IMR-90 (cell line): ENCODE measurements at regions not wholly inside any gene's neighbourhood (a gene's known extent, or its start where the extent isn't known, plus 50 kb on each side); places are given as distances from the start of the nearest gene placed in this dataset.

Experiments
- ATAC-seq: fragments of 200-7000 bp; cut with Tn5 transposase; 2 replicates; pipeline ENCODE4 v1.9.1; 2020; ENCODE audit warnings: low read depth, mild to moderate bottlenecking, moderate library complexity
- BruUV-seq: library from RNA; stranded (reverse); fragments of 400-500 nt; replicated peaks from 2 replicates; lab custom pipeline; 2021; lab: Mats Ljungman, UMichigan
- CTCF ChIA-PET: fragments of 300-600 bp; formaldehyde crosslinking; extraction: SDS; loops from one replicate; lab custom pipeline; 2021; ENCODE audit warnings: antibody characterized with exemption; lab: Yijun Ruan, JAX
- POLR2A ChIA-PET: fragments of 300-600 bp; sonication (Branson Sonifier 250); formaldehyde crosslinking; loops from one replicate; lab custom pipeline; 2022; ENCODE audit warnings: antibody characterized with exemption; ENCODE audit not compliant: unreplicated experiment; lab: Charles Lee
- DNase-seq: peaks from one replicate; pipeline ENCODE4 v3.0.0; 2013
- H2AFZ ChIP-seq: replicated peaks from 2 replicates; pipeline ENCODE3; 2013; ENCODE audit warnings: low read length, mild to moderate bottlenecking; ENCODE audit not compliant: poor library complexity
- H2AK5ac ChIP-seq: 2 replicates; pipeline ENCODE4 v1.6.1; 2013; ENCODE audit warnings: low read depth, low read length, inconsistent platforms
- H2AK9ac ChIP-seq: replicated peaks from 2 replicates; pipeline ENCODE3; 2013; ENCODE audit warnings: mild to moderate bottlenecking, low read depth, low read length, moderate library complexity; ENCODE audit not compliant: poor library complexity
- H2BK120ac ChIP-seq: 2 replicates; pipeline ENCODE4 v1.6.1; 2013; ENCODE audit warnings: low read depth, low read length, inconsistent platforms
- H2BK15ac ChIP-seq: 3 replicates; pipeline ENCODE4 v1.6.1; 2013; ENCODE audit warnings: low read depth, low read length, inconsistent platforms
- H2BK20ac ChIP-seq: 2 replicates; pipeline ENCODE4 v1.6.1; 2013; ENCODE audit warnings: low read depth, mild to moderate bottlenecking, inconsistent platforms, low read length, moderate library complexity
- H2BK5ac ChIP-seq: 2 replicates; pipeline ENCODE4 v1.6.1; 2013; ENCODE audit warnings: mild to moderate bottlenecking, low read depth, low read length, inconsistent platforms; ENCODE audit not compliant: poor library complexity, severe bottlenecking
- H3K14ac ChIP-seq: replicated peaks from 2 replicates; pipeline ENCODE4 v1.6.1; 2013; ENCODE audit warnings: low read depth, low read length, inconsistent platforms
- H3K18ac ChIP-seq: 2 replicates; pipeline ENCODE4 v1.6.1; 2013; ENCODE audit warnings: low read depth, low read length, control low read depth
- H3K23ac ChIP-seq: 2 replicates; pipeline ENCODE4 v1.6.1; 2013; ENCODE audit warnings: low read depth, low read length, inconsistent platforms
- H3K27ac ChIP-seq: 2 replicates; pipeline ENCODE4 v1.5.1; 2013; ENCODE audit warnings: mild to moderate bottlenecking, control low read depth, low read length; ENCODE audit not compliant: insufficient read depth
- H3K27me3 ChIP-seq: 2 replicates; pipeline ENCODE4 v1.6.1; 2013; ENCODE audit warnings: low read length; ENCODE audit not compliant: control insufficient read depth, insufficient read depth
- H3K36me3 ChIP-seq: 2 replicates; pipeline ENCODE4 v1.6.1; 2013; ENCODE audit warnings: low read length, mixed read lengths; ENCODE audit not compliant: control insufficient read depth, insufficient read depth
- H3K4ac ChIP-seq: 2 replicates; pipeline ENCODE4 v1.6.1; 2013; ENCODE audit warnings: low read depth, low read length, inconsistent platforms
- H3K4me1 ChIP-seq: 2 replicates; pipeline ENCODE4 v1.6.1; 2013; ENCODE audit warnings: low read length, mixed read lengths; ENCODE audit not compliant: control insufficient read depth, insufficient read depth
- H3K4me2 ChIP-seq: 2 replicates; pipeline ENCODE4 v1.6.1; 2013; ENCODE audit warnings: low read depth, mild to moderate bottlenecking, control low read depth, low read length, moderate library complexity
- H3K4me3 ChIP-seq: 2 replicates; pipeline ENCODE4 v1.5.1; 2013; ENCODE audit warnings: low read depth, mild to moderate bottlenecking, control low read depth, low read length, moderate library complexity; ENCODE audit not compliant: insufficient read depth
- H3K56ac ChIP-seq: 2 replicates; pipeline ENCODE4 v1.6.1; 2013; ENCODE audit warnings: low read length, inconsistent platforms; ENCODE audit not compliant: insufficient read depth; ENCODE audit errors: extremely low read depth
- H3K79me1 ChIP-seq, 2 experiments: 2 replicates each; pipeline ENCODE4 v1.6.1; 2013; ENCODE audit warnings: low read length in 2 of 2, inconsistent platforms in 1 of 2, low read depth in 1 of 2
- H3K9ac ChIP-seq: 2 replicates; pipeline ENCODE4 v1.6.1; 2013; ENCODE audit warnings: low read depth, low read length, control low read depth
- H3K9me1 ChIP-seq: 2 replicates; pipeline ENCODE4 v1.6.1; 2013; ENCODE audit warnings: low read length, inconsistent platforms; ENCODE audit not compliant: insufficient read depth
- H3K9me3 ChIP-seq: 2 replicates; pipeline ENCODE4 v1.6.1; 2013; ENCODE audit warnings: low read length; ENCODE audit not compliant: control insufficient read depth, insufficient read depth
- H4K20me1 ChIP-seq: 2 replicates; pipeline ENCODE4 v1.6.1; 2013; ENCODE audit warnings: low read length, inconsistent platforms; ENCODE audit not compliant: insufficient read depth
- H4K5ac ChIP-seq: 2 replicates; pipeline ENCODE4 v1.6.1; 2013; ENCODE audit warnings: mild to moderate bottlenecking, low read depth, low read length, control low read depth
- H4K8ac ChIP-seq, 2 experiments: 2 replicates each; pipeline ENCODE4 v1.6.1; 2013; ENCODE audit warnings: low read depth in 2 of 2, low read length in 2 of 2, control low read depth in 1 of 2, inconsistent platforms in 1 of 2
- H4K91ac ChIP-seq: 2 replicates; pipeline ENCODE4 v1.6.1; 2013; ENCODE audit warnings: low read depth, low read length, inconsistent platforms; ENCODE audit not compliant: insufficient read depth
- BHLHE40 ChIP-seq: fragments of 150-350 bp; IDR thresholded peaks from 2 replicates; pipeline ENCODE4 v1.6.1; 2016; ENCODE audit warnings: mild to moderate bottlenecking, low read depth, low read length
- CEBPB ChIP-seq: IDR thresholded peaks from 2 replicates; pipeline ENCODE4 v1.6.1; 2012; ENCODE audit warnings: low read depth, low read length, improper control_type of control experiment
- CHD1 ChIP-seq: IDR thresholded peaks from 2 replicates; pipeline ENCODE4 v1.6.1; 2012; ENCODE audit warnings: low read depth, low read length, improper control_type of control experiment
- FOS ChIP-seq: fragments of 150-350 bp; IDR thresholded peaks from 2 replicates; pipeline ENCODE4 v1.6.1; 2016; ENCODE audit warnings: low read depth, low read length
- MAFK ChIP-seq: IDR thresholded peaks from 2 replicates; pipeline ENCODE4 v1.6.1; 2012; ENCODE audit warnings: low read depth, low read length, improper control_type of control experiment
- MAZ ChIP-seq: IDR thresholded peaks from 2 replicates; pipeline ENCODE4 v1.6.1; 2012; ENCODE audit warnings: low read depth, mild to moderate bottlenecking, low read length, improper control_type of control experiment, moderate library complexity, borderline replicate concordance
- MXI1 ChIP-seq: IDR thresholded peaks from 2 replicates; pipeline ENCODE4 v1.6.1; 2012; ENCODE audit warnings: low read depth, mild to moderate bottlenecking, low read length, moderate library complexity, borderline replicate concordance
- NFE2L2 ChIP-seq: fragments of 150-350 bp; IDR thresholded peaks from 2 replicates; pipeline ENCODE4 v1.6.1; 2016; ENCODE audit warnings: low read depth, mild to moderate bottlenecking, low read length
- POLR2A ChIP-seq: IDR thresholded peaks from 2 replicates; pipeline ENCODE4 v1.6.1; 2012; ENCODE audit warnings: mild to moderate bottlenecking, low read depth, low read length
- RAD21 ChIP-seq: IDR thresholded peaks from 2 replicates; pipeline ENCODE4 v1.6.1; 2012; ENCODE audit warnings: low read length, improper control_type of control experiment
- RCOR1 ChIP-seq: IDR thresholded peaks from 2 replicates; pipeline ENCODE4 v1.6.1; 2012; ENCODE audit warnings: mild to moderate bottlenecking, low read length, improper control_type of control experiment; ENCODE audit not compliant: insufficient replicate concordance
- RFX5 ChIP-seq: IDR thresholded peaks from 2 replicates; pipeline ENCODE4 v1.8.0; 2012; ENCODE audit warnings: low read depth, mild to moderate bottlenecking, low read length, moderate library complexity
- SMC3 ChIP-seq: fragments of 150-350 bp; IDR thresholded peaks from 2 replicates; pipeline ENCODE4 v1.6.1; 2016; ENCODE audit warnings: low read depth, mild to moderate bottlenecking, antibody characterized with exemption, low read length, moderate library complexity
- USF2 ChIP-seq: fragments of 150-350 bp; IDR thresholded peaks from 2 replicates; pipeline ENCODE4 v1.6.1; 2017; ENCODE audit warnings: mild to moderate bottlenecking, antibody characterized with exemption, low read length, low read depth
- WGBS, 2 experiments: methylation state at CpG; one replicate each; pipeline versions ENCODE4 v1.1.5 to v1.1.7; 2013; ENCODE audit warnings: missing lambda C conversion rate in 2 of 2; ENCODE audit not compliant: insufficient read length in 1 of 2; ENCODE audit errors: extremely low coverage in 2 of 2; 5-methylcytosine and 5-hydroxymethylcytosine counted together
- dilution Hi-C: fragments of 300-500 bp; cut with HindIII; formaldehyde crosslinking; loops from one replicate; pipeline ENCODE4 v1.14.3; 2018; ENCODE audit warnings: low sequenced_read_pairs; ENCODE audit not compliant: unreplicated experiment
- in situ Hi-C: fragments of 300-500 bp; cut with MboI; formaldehyde crosslinking; loops from 3 replicates; pipeline ENCODE4 v1.14.3; 2019; ENCODE audit warnings: low sequenced_read_pairs, inconsistent platforms, mixed read lengths
- intact Hi-C: fragments of 100-400 bp; cut with micrococcal nuclease; formaldehyde crosslinking; loops from 2 replicates; pipeline ENCODE4 v1.10.0; 2022
- TF ChIP-seq, protein P1 (sequence below): conservative IDR thresholded peaks from 2 replicates; pipeline ENCODE4 v1.5.1; 2012; ENCODE audit warnings: mild to moderate bottlenecking, low read depth, low read length, improper control_type of control experiment
- TF ChIP-seq, protein P2 (sequence below): fragments of 150-350 bp; IDR thresholded peaks from 2 replicates; pipeline ENCODE4 v1.6.1; 2016; ENCODE audit warnings: low read depth, mild to moderate bottlenecking, low read length, moderate library complexity, borderline replicate concordance

DNA sequence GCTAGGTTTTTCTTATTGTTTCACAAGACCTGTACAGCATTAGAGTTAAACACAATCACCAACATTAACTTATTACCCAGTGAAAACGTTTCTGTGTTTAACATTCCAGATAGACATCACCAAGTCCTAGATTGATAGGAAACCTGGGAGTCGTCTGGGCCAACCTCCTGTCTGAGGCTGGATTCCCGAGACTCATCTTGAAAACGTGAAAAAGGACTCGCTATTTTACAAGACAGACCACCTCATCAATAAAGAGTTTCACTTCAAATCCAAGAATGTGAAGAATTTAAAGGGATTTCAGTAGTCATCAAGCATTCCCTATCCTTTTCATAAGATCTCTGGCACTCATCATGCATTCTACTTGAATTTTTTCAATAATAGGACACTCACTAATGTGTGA, 626.6 kb downstream of the MCTP2 start:
- Histone ChIP-seq H3K56ac (no peak overlapping the region), H2BK15ac (no peak overlapping the region), H3K23ac (no peak overlapping the region), H3K79me1 (no peaks in the 10 kb centered on the region), H3K4me1 (no peaks in the 10 kb centered on the region), H3K9me3 (peaks cover 18% of the 10 kb centered on the region), H2BK120ac (no peak overlapping the region), H3K36me3 (no peaks in the 10 kb centered on the region), H2AFZ (no peak overlapping the region), H2AK5ac (no peak overlapping the region), H3K27ac (no peak overlapping the region), H3K4ac (no peak overlapping the region), H2BK5ac (no peak overlapping the region), H3K9ac (no peak overlapping the region), H3K14ac (no peak overlapping the region), H4K20me1 (no peaks in the 10 kb centered on the region), H4K8ac (no peak overlapping the region), H3K4me2 (no peak overlapping the region), H2AK9ac (no peak overlapping the region), H2BK20ac (no peak overlapping the region), H4K5ac (no peak overlapping the region), H4K91ac (no peak overlapping the region), H3K27me3 (no peaks in the 10 kb centered on the region), H3K4me3 (no peak overlapping the region), H3K18ac (no peak overlapping the region), H3K9me1 (no peaks in the 10 kb centered on the region)
- CTCF ChIA-PET = no interaction called here
- no peak for DNase-seq
- POLR2A ChIA-PET = no interaction called here
- no peak for ATAC-seq
- TF ChIP-seq BHLHE40 (no peak), RFX5 (no peak), RCOR1 (no peak), NFE2L2 (no peak), CHD1 (no peak), SMC3 (no peak), MAZ (no peak), MAFK (no peak), MXI1 (no peak), POLR2A (no peak), FOS (no peak), RAD21 (no peak), CEBPB (no peak), USF2 (no peak)
- TF ChIP-seq, protein P1, sequence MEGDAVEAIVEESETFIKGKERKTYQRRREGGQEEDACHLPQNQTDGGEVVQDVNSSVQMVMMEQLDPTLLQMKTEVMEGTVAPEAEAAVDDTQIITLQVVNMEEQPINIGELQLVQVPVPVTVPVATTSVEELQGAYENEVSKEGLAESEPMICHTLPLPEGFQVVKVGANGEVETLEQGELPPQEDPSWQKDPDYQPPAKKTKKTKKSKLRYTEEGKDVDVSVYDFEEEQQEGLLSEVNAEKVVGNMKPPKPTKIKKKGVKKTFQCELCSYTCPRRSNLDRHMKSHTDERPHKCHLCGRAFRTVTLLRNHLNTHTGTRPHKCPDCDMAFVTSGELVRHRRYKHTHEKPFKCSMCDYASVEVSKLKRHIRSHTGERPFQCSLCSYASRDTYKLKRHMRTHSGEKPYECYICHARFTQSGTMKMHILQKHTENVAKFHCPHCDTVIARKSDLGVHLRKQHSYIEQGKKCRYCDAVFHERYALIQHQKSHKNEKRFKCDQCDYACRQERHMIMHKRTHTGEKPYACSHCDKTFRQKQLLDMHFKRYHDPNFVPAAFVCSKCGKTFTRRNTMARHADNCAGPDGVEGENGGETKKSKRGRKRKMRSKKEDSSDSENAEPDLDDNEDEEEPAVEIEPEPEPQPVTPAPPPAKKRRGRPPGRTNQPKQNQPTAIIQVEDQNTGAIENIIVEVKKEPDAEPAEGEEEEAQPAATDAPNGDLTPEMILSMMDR = no peak
- TF ChIP-seq, protein P2, sequence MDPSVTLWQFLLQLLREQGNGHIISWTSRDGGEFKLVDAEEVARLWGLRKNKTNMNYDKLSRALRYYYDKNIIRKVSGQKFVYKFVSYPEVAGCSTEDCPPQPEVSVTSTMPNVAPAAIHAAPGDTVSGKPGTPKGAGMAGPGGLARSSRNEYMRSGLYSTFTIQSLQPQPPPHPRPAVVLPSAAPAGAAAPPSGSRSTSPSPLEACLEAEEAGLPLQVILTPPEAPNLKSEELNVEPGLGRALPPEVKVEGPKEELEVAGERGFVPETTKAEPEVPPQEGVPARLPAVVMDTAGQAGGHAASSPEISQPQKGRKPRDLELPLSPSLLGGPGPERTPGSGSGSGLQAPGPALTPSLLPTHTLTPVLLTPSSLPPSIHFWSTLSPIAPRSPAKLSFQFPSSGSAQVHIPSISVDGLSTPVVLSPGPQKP = no peak
- dilution Hi-C loops (no loop called here), intact Hi-C loops (loop anchor here (1.0 kb wide), 1 partner anchor 39 kb away; no protein-coding TSS in a partner anchor), in situ Hi-C loops (no loop called here)
- BruUV-seq = no TSS peak
- WGBS, 2 experiments = no CpG with 5 or more reads among the region's 5 CpGs
